CD14-positive monocyte (primary cell): ENCODE measurements at regions not wholly inside any gene's neighbourhood (a gene's known extent, or its start where the extent isn't known, plus 50 kb on each side); places are given as distances from the start of the nearest gene placed in this dataset.

Source experiments
- DNase-seq, 3 donors: peaks; one replicate each; pipeline ENCODE4 v3.0.0-alpha.2; 2011 to 2022
- H2AFZ ChIP-seq: 2 replicates; pipeline ENCODE4 v1.6.0; 2012; ENCODE audit warnings: mild to moderate bottlenecking, low read depth, low read length, inconsistent platforms; ENCODE audit not compliant: insufficient read depth, poor library complexity, severe bottlenecking
- H3K27ac ChIP-seq, 2 donors: 1 replicate in 1 of 2; 2 replicates in 1 of 2; pipeline ENCODE4 v1.5.1; 2012 to 2013; ENCODE audit warnings: low read length in 2 of 2, control low read depth in 1 of 2, inconsistent platforms in 1 of 2, low read depth in 1 of 2, mild to moderate bottlenecking in 1 of 2
- H3K27me3 ChIP-seq, 2 donors: one replicate each; pipeline versions ENCODE4 v1.6.0 to v1.6.1; 2011 to 2013; ENCODE audit warnings: low read length in 2 of 2; ENCODE audit not compliant: control insufficient read depth in 2 of 2, insufficient read depth in 2 of 2
- H3K36me3 ChIP-seq, 2 donors: replicated peaks in 1 of 2; 1 replicate in 1 of 2; 2 replicates in 1 of 2; pipeline versions ENCODE4 v1.5.1 to v1.6.1; 2012 to 2013; ENCODE audit warnings: low read length in 2 of 2, control low read depth in 1 of 2, inconsistent platforms in 1 of 2, mild to moderate bottlenecking in 1 of 2; ENCODE audit not compliant: insufficient read depth in 2 of 2, control insufficient read depth in 1 of 2
- H3K4me1 ChIP-seq, 2 donors: 1 replicate in 1 of 2; 2 replicates in 1 of 2; pipeline versions ENCODE4 v1.5.1 to v1.6.1; 2012 to 2013; ENCODE audit warnings: low read length in 2 of 2, control low read depth in 1 of 2, inconsistent platforms in 1 of 2, mild to moderate bottlenecking in 1 of 2, moderate library complexity in 1 of 2; ENCODE audit not compliant: insufficient read depth in 2 of 2, control insufficient read depth in 1 of 2
- H3K4me2 ChIP-seq: replicated peaks from 2 replicates; pipeline ENCODE3; 2012; ENCODE audit warnings: low read length, moderate library complexity, mild to moderate bottlenecking; ENCODE audit not compliant: poor library complexity, severe bottlenecking; ENCODE audit errors: extremely low read depth
- H3K4me3 ChIP-seq, 3 experiments: fragments of 200-600 bp in 1 of 3; sonication (generic) in 1 of 3; replicated peaks in 1 of 3; 1 replicate in 2 of 3; 2 replicates in 1 of 3; pipeline ENCODE4 v1.5.1; 2011 to 2013; ENCODE audit warnings: low read length in 3 of 3, mild to moderate bottlenecking in 3 of 3, control low read depth in 2 of 3, low read depth in 2 of 3, inconsistent platforms in 1 of 3, moderate library complexity in 1 of 3
- H3K79me2 ChIP-seq: 2 replicates; pipeline ENCODE4 v1.6.0; 2012; ENCODE audit warnings: mild to moderate bottlenecking, control low read depth, inconsistent platforms, low read length, moderate library complexity; ENCODE audit not compliant: insufficient read depth
- H3K9ac ChIP-seq: 2 replicates; pipeline ENCODE4 v1.6.0; 2017; ENCODE audit warnings: low read length, mild to moderate bottlenecking; ENCODE audit not compliant: insufficient read depth, poor library complexity, severe bottlenecking
- H3K9me3 ChIP-seq, 2 donors: replicated peaks in 1 of 2; 1 replicate in 1 of 2; 2 replicates in 1 of 2; pipeline versions ENCODE4 v1.5.1 to v1.6.1; 2012 to 2013; ENCODE audit warnings: low read length in 2 of 2, control low read depth in 1 of 2; ENCODE audit not compliant: control insufficient read depth in 1 of 2, insufficient read depth in 1 of 2
- H4K20me1 ChIP-seq: 2 replicates; pipeline ENCODE4 v1.6.0; 2012; ENCODE audit warnings: mild to moderate bottlenecking, low read length, control low read depth, moderate library complexity; ENCODE audit not compliant: insufficient read depth
- H3K27ac Mint-ChIP-seq, 7 donors: one replicate each; pipeline ENCODE4 v1.8.0; 2020; ENCODE audit warnings: mild to moderate bottlenecking in 7 of 7, mixed read lengths in 7 of 7, moderate library complexity in 6 of 7, inconsistent platforms in 2 of 7
- H3K27me3 Mint-ChIP-seq, 3 donors: one replicate each; pipeline ENCODE4 v1.8.0; 2021 to 2022; ENCODE audit warnings: low read depth in 3 of 3, mild to moderate bottlenecking in 3 of 3, mixed read lengths in 3 of 3, moderate library complexity in 3 of 3, inconsistent platforms in 1 of 3
- H3K36me3 Mint-ChIP-seq, 2 donors: one replicate each; pipeline ENCODE4 v1.8.0; 2020; ENCODE audit warnings: mixed read lengths in 2 of 2, inconsistent platforms in 1 of 2, mild to moderate bottlenecking in 1 of 2
- H3K4me1 Mint-ChIP-seq: one replicate; pipeline ENCODE4 v1.8.0; 2020; ENCODE audit warnings: mild to moderate bottlenecking, mixed read lengths
- H3K4me3 Mint-ChIP-seq, 2 donors: one replicate each; pipeline ENCODE4 v1.8.0; 2020; ENCODE audit warnings: mild to moderate bottlenecking in 2 of 2, mixed read lengths in 2 of 2, moderate library complexity in 1 of 2
- H3K9me3 Mint-ChIP-seq, 7 donors: one replicate each; pipeline ENCODE4 v1.8.0; 2020 to 2022; ENCODE audit warnings: mixed read lengths in 7 of 7, mild to moderate bottlenecking in 6 of 7, moderate library complexity in 6 of 7, inconsistent platforms in 2 of 7
- CTCF ChIP-seq: fragments of 200-600 bp; IDR thresholded peaks from one replicate; pipeline ENCODE4 v1.8.0; 2022; ENCODE audit warnings: antibody characterized with exemption, mild to moderate bottlenecking
- WGBS: methylation state at CpG from one replicate; pipeline ENCODE4 v1.1.5; 2013; ENCODE audit warnings: missing lambda C conversion rate; ENCODE audit not compliant: insufficient coverage; 5-methylcytosine and 5-hydroxymethylcytosine counted together
- intact Hi-C, 2 donors: fragments of 100-400 bp; cut with micrococcal nuclease; formaldehyde crosslinking; loops; one replicate each; pipeline versions ENCODE4 v1.15.0 to v1.15.1; 2023

- Mint-ChIP-seq H3K4me1 (no peaks in the 10 kb centered on the region), H3K27me3 (peaks cover 2 to 7% (median 3%) of the 10 kb centered on the region in 3 donors), H3K4me3 (peak overlapping the region in 1 of 2 donors; percentile 1), H3K9me3 (peaks cover 0 to 7% (median 4%) of the 10 kb centered on the region in 7 donors), H3K27ac (no peak overlapping the region), H3K36me3 (no peaks in the 10 kb centered on the region)
- Histone ChIP-seq H2AFZ (no peak overlapping the region), H3K4me1 (no peaks in the 10 kb centered on the region), H3K27ac (no peak overlapping the region), H3K9ac (no peak overlapping the region), H3K79me2 (no peaks in the 10 kb centered on the region), H3K36me3 (no peaks in the 10 kb centered on the region), H3K4me3 (no peak overlapping the region), H3K9me3 (no peaks in the 10 kb centered on the region), H4K20me1 (no peaks in the 10 kb centered on the region), H3K4me2 (no peak overlapping the region), H3K27me3 (no peaks in the 10 kb centered on the region)
- WGBS: 92% methylated on average over 5 of the region's 7 CpGs
- DNase-seq: no peak
- intact Hi-C loops: no loop called here
- no peak for TF ChIP-seq CTCF
Observed at GRCh38 chr16:65783709-65784474, 582.6 kb upstream of the CDH5 start.

GRCh38 chr16:65782611-65783600, 583.6 kb upstream of the CDH5 start:
- intact Hi-C loops: no loop called here
- no peak for TF ChIP-seq CTCF
- Histone ChIP-seq H3K4me3 (no peak overlapping the region), H3K4me2 (no peak overlapping the region), H4K20me1 (no peaks in the 10 kb centered on the region), H3K27ac (no peak overlapping the region), H3K79me2 (no peaks in the 10 kb centered on the region), H3K9me3 (no peaks in the 10 kb centered on the region), H3K9ac (no peak overlapping the region), H2AFZ (no peak overlapping the region), H3K4me1 (no peaks in the 10 kb centered on the region), H3K27me3 (no peaks in the 10 kb centered on the region), H3K36me3 (no peaks in the 10 kb centered on the region)
- Mint-ChIP-seq H3K4me3 (no peak overlapping the region), H3K36me3 (no peaks in the 10 kb centered on the region), H3K9me3 (peaks cover 0 to 7% (median 4%) of the 10 kb centered on the region in 7 donors), H3K4me1 (no peaks in the 10 kb centered on the region), H3K27me3 (peaks cover 2 to 7% (median 3%) of the 10 kb centered on the region in 3 donors), H3K27ac (peak overlapping the region in 1 of 7 donors; percentile 63)
- 90% methylated on average over 6 of the region's 13 CpGs for WGBS
- no peak for DNase-seq
